ENCODE measurements at regions not wholly inside any gene's neighbourhood (a gene's known extent, or its start where the extent isn't known, plus 50 kb on each side); places are given as distances from the start of the nearest gene placed in this dataset.

DNA sequence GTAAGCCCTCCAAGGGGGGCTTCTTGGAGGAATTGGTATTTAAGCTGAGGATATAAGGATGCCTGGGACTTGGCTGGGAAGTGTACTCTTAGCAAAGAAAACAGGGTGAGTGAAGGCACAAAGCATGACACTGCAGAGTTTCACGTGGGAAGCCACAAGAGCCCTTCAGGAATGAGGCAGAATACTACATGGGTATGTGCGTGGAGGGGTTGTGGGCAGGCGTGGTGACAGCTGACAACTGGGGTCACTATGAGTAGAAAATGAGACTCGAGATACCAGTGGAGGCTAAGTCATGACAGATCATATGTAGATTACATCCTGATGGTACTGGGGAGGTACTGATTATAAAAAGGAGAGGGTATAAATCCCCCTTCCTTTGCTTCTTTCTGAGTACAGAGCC lies 78.1 kb upstream of the XYLT1 start:
- DNase-seq (ENCODE audit: low read depth) = no peak

GRCh38 chr16:17544785-17545184 lies 74.0 kb upstream of the XYLT1 start:
- DNase-seq (ENCODE audit: low read depth) = no peak

DNA sequence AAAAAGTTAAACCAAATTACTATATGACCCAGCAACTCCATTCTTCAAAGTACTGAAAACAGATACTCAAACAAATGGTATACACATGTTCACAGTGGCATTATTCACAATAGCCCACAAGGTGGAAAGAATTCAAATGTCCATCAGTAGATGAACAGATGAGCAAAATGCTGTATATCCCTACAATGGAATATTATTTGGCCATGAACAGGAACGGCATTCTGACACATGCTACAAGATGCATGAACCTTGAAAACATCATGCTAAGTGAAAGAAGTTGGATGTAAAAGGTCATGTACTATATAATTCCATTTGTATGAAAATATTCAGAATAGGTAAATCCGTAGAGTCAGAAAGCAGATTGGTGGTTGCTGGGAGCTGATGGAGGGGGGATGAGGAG lies 73.5 kb upstream of the XYLT1 start:
- DNase-seq (ENCODE audit: low read depth) = no peak

DNA sequence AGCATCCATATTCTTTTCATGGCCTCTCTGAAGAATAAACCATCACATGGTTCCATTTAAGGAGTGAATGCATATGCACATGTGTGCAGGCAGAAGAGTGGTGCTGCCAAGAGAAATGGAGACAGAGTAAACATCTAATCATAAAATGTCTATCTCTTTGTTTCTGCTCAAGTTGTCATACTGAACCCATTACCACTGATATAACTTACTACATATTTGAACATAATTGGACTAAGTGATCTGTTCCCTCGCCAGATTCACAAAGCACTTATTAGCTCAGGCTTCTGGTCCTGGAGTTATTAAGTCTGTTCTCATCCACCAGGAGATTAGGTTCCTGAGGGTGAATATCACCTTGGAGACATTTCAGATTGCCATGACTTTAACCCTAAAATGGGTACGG lies 72.3 kb upstream of the XYLT1 start:
- DNase-seq (ENCODE audit: low read depth) = no peak

- no peak for DNase-seq (ENCODE audit: low read depth)
These were observed 70.6 kb upstream of the XYLT1 start for GRCh38 chr16:17541324-17541723.

DNA sequence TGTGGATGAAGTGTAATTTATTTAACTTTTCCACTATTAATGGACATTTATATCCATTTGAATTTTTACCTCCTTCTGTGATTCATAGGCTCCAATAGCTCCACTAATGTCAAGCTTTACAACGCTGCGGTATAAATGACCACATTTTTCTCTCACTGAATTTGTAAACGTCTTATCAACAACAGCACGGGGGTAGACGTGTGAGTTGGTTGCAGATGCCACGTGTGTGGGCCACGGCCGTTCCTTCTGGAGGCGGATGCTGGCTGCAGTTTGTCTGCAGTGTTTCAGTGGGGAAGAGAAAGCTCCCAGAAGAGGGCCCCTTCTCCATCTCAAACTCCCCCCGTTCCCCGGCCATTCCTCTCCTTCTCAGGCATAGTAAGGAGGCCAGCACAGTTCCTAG lies 68.2 kb upstream of the XYLT1 start:
- DNase-seq (ENCODE audit: low read depth) = no peak

DNA sequence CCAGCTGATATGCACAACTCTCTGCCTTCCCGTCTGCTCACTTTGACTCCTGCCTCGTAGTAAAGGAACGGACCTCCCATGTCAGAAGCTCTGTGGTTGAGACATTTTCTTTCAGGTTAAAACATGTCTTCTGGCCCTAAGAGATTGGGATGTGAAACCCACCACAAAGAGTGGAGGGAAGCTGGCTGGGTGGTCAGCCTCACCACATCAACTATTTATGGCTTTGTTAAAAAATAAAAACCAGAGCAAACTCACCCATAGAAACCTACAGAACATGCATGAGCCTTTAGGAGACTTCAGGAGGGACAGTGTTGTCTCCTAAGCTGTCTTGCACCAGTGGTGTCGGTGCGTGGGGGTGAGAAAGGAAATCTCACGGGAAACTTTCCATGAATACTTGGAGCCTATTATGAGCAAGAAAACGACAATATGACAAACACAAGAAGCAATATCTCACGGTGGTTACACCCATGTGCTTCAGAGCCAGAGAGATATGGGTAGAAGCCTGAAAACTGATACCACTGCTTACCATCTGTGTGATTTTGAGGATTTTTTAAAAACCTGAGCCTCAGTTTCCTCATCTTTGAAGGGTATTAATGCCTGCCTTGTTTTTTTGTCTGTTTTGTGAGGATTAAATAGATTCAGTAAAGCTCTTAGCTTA lies 61.7 kb upstream of the XYLT1 start:
- DNase-seq (ENCODE audit: low read depth) = no peak

DNA sequence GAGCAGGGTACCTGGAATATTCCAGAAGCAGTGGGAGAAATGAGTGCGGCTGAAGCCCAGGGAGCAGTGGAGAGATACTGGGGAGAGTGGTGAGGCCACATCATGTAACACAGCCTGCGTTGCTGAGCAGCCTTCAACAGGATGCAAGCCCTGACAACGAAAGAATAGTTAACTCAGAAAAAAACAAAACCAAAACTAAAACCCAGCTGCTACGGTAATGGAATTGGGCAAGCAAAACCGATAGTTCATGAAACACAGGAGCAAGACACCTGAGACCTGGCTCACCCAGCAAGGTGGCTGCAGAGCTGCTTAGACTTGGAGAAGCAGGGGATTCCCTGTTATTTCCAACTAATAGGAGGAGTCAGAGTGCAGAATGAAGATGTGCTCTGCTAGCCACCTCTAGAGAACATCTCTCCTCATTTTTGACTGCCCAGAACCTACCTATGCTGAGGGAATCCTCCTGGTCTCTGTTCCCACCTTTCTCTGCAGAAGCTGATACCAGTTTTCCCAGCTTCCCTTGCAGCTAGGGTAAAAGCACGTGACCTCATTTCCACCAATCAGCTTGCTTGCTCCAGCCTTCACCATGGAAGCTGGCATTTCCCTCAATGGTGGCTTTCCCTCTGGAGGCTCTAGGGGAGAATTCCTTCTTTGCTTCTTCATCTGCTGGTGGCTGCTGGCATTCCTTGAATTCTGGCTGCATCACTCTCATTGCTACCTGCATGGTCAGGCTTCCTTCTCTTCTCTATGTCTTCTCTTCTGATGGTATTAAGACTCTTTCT lies 59.4 kb upstream of the XYLT1 start:
- DNase-seq (ENCODE audit: low read depth) = no peak

- no peak for DNase-seq (ENCODE audit: low read depth)
These were observed 56.5 kb upstream of the XYLT1 start for GRCh38 chr16:17526956-17527937.

DNA sequence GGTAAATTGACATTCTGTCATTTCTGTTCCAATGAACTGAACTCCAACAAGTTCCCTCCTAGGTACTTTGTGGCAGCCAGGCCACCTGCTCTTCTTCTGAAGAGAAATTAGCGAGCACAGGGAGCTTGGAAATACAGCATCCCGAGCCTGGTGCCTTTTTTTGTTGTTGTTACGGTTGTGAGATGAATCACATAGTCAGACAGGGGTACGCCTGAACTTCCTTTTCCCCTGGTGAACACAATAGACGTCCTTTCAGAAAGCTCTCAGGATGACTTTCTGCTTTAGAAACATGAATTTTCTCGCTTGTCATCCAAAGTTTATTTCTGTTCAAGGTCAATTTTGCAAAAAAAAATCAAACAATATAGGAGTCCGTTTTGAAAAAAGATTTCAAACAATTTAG lies 53.9 kb upstream of the XYLT1 start:
- DNase-seq (ENCODE audit: low read depth) = no peak

DNA sequence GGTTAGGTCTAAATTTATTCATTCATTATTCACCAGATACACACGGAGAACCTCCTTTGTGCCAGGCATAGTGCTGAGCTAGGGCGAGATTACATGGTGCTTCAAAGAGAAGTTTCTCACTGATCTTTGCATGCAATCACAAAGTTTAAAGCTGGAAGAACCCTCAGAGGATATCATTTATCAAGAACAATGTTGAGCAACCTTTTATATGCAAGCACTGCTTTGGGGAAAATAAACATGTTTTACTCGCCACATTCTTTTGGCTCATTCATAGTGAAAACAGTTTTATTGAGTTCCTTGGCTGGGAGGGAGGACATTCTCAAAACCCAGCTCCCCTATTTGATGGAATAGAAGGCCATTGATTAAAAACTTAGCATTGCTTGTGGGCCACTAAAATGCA lies 49.8 kb upstream of the XYLT1 start:
- DNase-seq (ENCODE audit: low read depth) = no peak
